ENCODE measurements at regions not wholly inside any gene's neighbourhood (a gene's known extent, or its start where the extent isn't known, plus 50 kb on each side); places are given as distances from the start of the nearest gene placed in this dataset.
"Not testable (repeated sequence)": the region's sequence is repeated elsewhere in the genome, so short reads cannot be mapped to it uniquely, and the experiment has no call there.

GRCh38 chr15:31606931-31607497 lies 280.4 kb downstream of the KLF13 start:
- DNase-seq = no peak

GRCh38 chr15:31607656-31608055 lies 281.0 kb downstream of the KLF13 start:
- no peak for DNase-seq

- DNase-seq = peak; percentile 70
Measured at GRCh38 chr15:31609258-31609681, 282.6 kb downstream of the KLF13 start.

- peak; percentile 8 for DNase-seq
Measured at GRCh38 chr15:31609906-31610305, 283.3 kb downstream of the KLF13 start.

- DNase-seq = no peak
Measured at GRCh38 chr15:31615643-31616415, 289.2 kb downstream of the KLF13 start.

GRCh38 chr15:31623297-31623696 lies 296.7 kb downstream of the KLF13 start:
- not testable (repeated sequence) for DNase-seq

GRCh38 chr15:31624115-31624514 lies 297.5 kb downstream of the KLF13 start:
- DNase-seq = not testable (repeated sequence)

GRCh38 chr15:31635715-31636114 lies 309.1 kb downstream of the KLF13 start:
- not testable (repeated sequence) for DNase-seq

- not testable (repeated sequence) for DNase-seq
Measured at GRCh38 chr15:31636911-31637310, 310.3 kb downstream of the KLF13 start.

- DNase-seq = not testable (repeated sequence)
Measured at GRCh38 chr15:31643955-31644354, 317.3 kb downstream of the KLF13 start.

GRCh38 chr15:31644761-31645160 lies 318.1 kb downstream of the KLF13 start:
- not testable (repeated sequence) for DNase-seq

GRCh38 chr15:31647337-31647826 lies 320.7 kb downstream of the KLF13 start:
- peak; percentile 13 for DNase-seq

- DNase-seq = not testable (repeated sequence)
Measured at GRCh38 chr15:31649634-31650033, 323.0 kb downstream of the KLF13 start.

- not testable (repeated sequence) for DNase-seq
Measured at GRCh38 chr15:31650055-31650701, 323.5 kb downstream of the KLF13 start.

GRCh38 chr15:31656915-31657314 lies 330.3 kb downstream of the KLF13 start:
- not testable (repeated sequence) for DNase-seq

- no peak for DNase-seq
Measured at GRCh38 chr15:31660816-31661215, 334.2 kb downstream of the KLF13 start.

GRCh38 chr15:31665732-31666131 lies 339.1 kb downstream of the KLF13 start:
- DNase-seq = not testable (repeated sequence)

GRCh38 chr15:31669158-31669908 lies 342.7 kb downstream of the KLF13 start:
- not testable (repeated sequence) for DNase-seq

GRCh38 chr15:31673263-31673662 lies 346.6 kb downstream of the KLF13 start:
- DNase-seq = not testable (repeated sequence)

- DNase-seq = not testable (repeated sequence)
Measured at GRCh38 chr15:31681529-31682259, 348.6 kb upstream of the CHRNA7 start.

GRCh38 chr15:31687088-31687487 lies 343.2 kb upstream of the CHRNA7 start:
- not testable (repeated sequence) for DNase-seq

- DNase-seq = not testable (repeated sequence)
Measured at GRCh38 chr15:31696509-31696908, 333.8 kb upstream of the CHRNA7 start.
